HepG2 (cell line): ENCODE measurements at regions not wholly inside any gene's neighbourhood (a gene's known extent, or its start where the extent isn't known, plus 50 kb on each side); places are given as distances from the start of the nearest gene placed in this dataset.

Experiments used
- ATAC-seq: fragments of 200-7000 bp; cut with Tn5 transposase; 3 replicates; pipeline ENCODE4 v1.9.1; 2020; ENCODE audit warnings: mild to moderate bottlenecking, moderate library complexity
- BruUV-seq: library from RNA; stranded (reverse); fragments of 400-500 nt; replicated peaks from 2 replicates; lab custom pipeline; 2021; lab: Mats Ljungman, UMichigan
- CTCF ChIA-PET: fragments of 300-600 bp; formaldehyde crosslinking; extraction: SDS; loops from one replicate; lab custom pipeline; 2021; ENCODE audit warnings: low total read pairs, inconsistent platforms, low intra/inter-chr PET ratio; lab: Yijun Ruan, JAX
- POLR2A ChIA-PET: fragments of 350-600 bp; sonication (Branson Sonifier 250); formaldehyde crosslinking; loops from one replicate; lab custom pipeline; 2020; ENCODE audit warnings: antibody characterized with exemption, inconsistent platforms; lab: Yijun Ruan, JAX
- DNase-seq: peaks from one replicate; pipeline ENCODE4 v3.0.0-alpha.2; 2015; ENCODE audit warnings: low spot score
- FAIRE-seq: peaks from 3 replicates; lab custom pipeline; 2011; peaks lifted over from hg19 to GRCh38; lab: Jason Lieb, UNC
- H2AFZ ChIP-seq: one replicate; pipeline ENCODE4 v1.6.1; 2011; ENCODE audit warnings: low read length, inconsistent platforms
- H3K27ac ChIP-seq: fragments of 300-600 bp; 3 replicates; pipeline ENCODE4 v1.8.0; 2011; ENCODE audit warnings: mixed run types, mild to moderate bottlenecking, mixed read lengths, low read length, inconsistent platforms; ENCODE audit not compliant: insufficient read depth; ENCODE audit errors: extremely low read length
- H3K27me3 ChIP-seq, 2 experiments: fragments of 200-600 bp in 1 of 2; 2 replicates in 1 of 2; 3 replicates in 1 of 2; pipeline versions ENCODE4 v1.6.0 to v1.8.0; 2011; ENCODE audit warnings: low read length in 2 of 2, mild to moderate bottlenecking in 2 of 2, moderate library complexity in 2 of 2, inconsistent platforms in 1 of 2; ENCODE audit not compliant: insufficient read depth in 2 of 2, control insufficient read depth in 1 of 2
- H3K36me3 ChIP-seq, 2 experiments: fragments of 200-600 bp in 1 of 2; replicated peaks in 1 of 2; 2 replicates in 1 of 2; 3 replicates in 1 of 2; pipeline versions ENCODE4 v1.5.1 to v1.8.0; 2011; ENCODE audit warnings: low read length in 2 of 2, inconsistent platforms in 1 of 2; ENCODE audit not compliant: insufficient read depth in 2 of 2, control insufficient read depth in 1 of 2
- H3K4me1 ChIP-seq: 2 replicates; pipeline ENCODE4 v1.5.1; 2012; ENCODE audit warnings: low read length, inconsistent platforms; ENCODE audit not compliant: insufficient read depth
- H3K4me2 ChIP-seq: 2 replicates; pipeline ENCODE4 v1.6.0; 2011; ENCODE audit warnings: low read depth, low read length, inconsistent platforms
- H3K4me3 ChIP-seq, 3 experiments: fragments of 200-600 bp in 1 of 3; sonication (generic), shearing (Covaris generic) in 1 of 3; replicated peaks in 1 of 3; 2 replicates each; pipeline ENCODE4 v1.5.1; 2011 to 2016; ENCODE audit warnings: low read length in 3 of 3, inconsistent platforms in 2 of 3, low read depth in 2 of 3, mild to moderate bottlenecking in 2 of 3, control low read depth in 1 of 3, mixed read lengths in 1 of 3; ENCODE audit not compliant: insufficient read depth in 1 of 3
- H3K79me2 ChIP-seq: one replicate; pipeline ENCODE4 v1.6.1; 2011; ENCODE audit warnings: low read length, inconsistent platforms; ENCODE audit not compliant: insufficient read depth
- H3K9ac ChIP-seq: 2 replicates; pipeline ENCODE4 v1.6.0; 2011; ENCODE audit warnings: mild to moderate bottlenecking, low read depth, low read length, inconsistent platforms; ENCODE audit not compliant: insufficient read depth
- H3K9me3 ChIP-seq: 2 replicates; pipeline ENCODE4 v1.5.1; 2012; ENCODE audit warnings: mild to moderate bottlenecking, low read length
- H4K20me1 ChIP-seq: 2 replicates; pipeline ENCODE4 v1.6.0; 2011; ENCODE audit warnings: inconsistent platforms, mild to moderate bottlenecking, low read length, moderate library complexity; ENCODE audit not compliant: insufficient read depth
- CBX1 ChIP-seq: IDR thresholded peaks from one replicate; pipeline ENCODE4 v1.6.1; 2016; ENCODE audit warnings: antibody characterized with exemption, low read depth
- RARA ChIP-seq: IDR thresholded peaks from 2 replicates; pipeline ENCODE4 v1.6.1; 2016; ENCODE audit warnings: missing genetic modification reagents, missing compliant biosample characterization
- SNRNP70 ChIP-seq: fragments of 200-400 bp; formaldehyde crosslinking; IDR thresholded peaks from 2 replicates; pipeline ENCODE4 v1.6.1; 2017; ENCODE audit warnings: mild to moderate bottlenecking, low read depth, low read length, moderate library complexity
- ZNF749 ChIP-seq: sonication (generic); formaldehyde crosslinking; IDR thresholded peaks from 2 replicates; pipeline ENCODE4 v1.8.0; 2022; ENCODE audit warnings: mild to moderate bottlenecking, missing genetic modification reagents, moderate library complexity, borderline replicate concordance
- whole genome bisulfite sequencing: methylation state at CpG from one replicate; pipeline ENCODE4 v1.1.6; 2017; ENCODE audit warnings: low lambda C conversion rate; 5-methylcytosine and 5-hydroxymethylcytosine counted together
- in situ Hi-C: cut with HindIII; loops from 2 replicates; pipeline ENCODE4 v1.10.0; 2017; ENCODE audit warnings: low pct_unique_long_range_greater_than_20kb; ENCODE audit not compliant: extremely low pct_ligation_motif_present
- intact Hi-C: fragments of 100-400 bp; cut with micrococcal nuclease; formaldehyde crosslinking; loops from one replicate; pipeline ENCODE4 v1.10.0; 2022; ENCODE audit not compliant: unreplicated experiment
- TF ChIP-seq, protein P1 (sequence below): sonication (generic); formaldehyde crosslinking; IDR thresholded peaks from 2 replicates; pipeline ENCODE4 v1.5.1; 2020; ENCODE audit warnings: missing genetic modification reagents, mild to moderate bottlenecking, borderline replicate concordance

DNA sequence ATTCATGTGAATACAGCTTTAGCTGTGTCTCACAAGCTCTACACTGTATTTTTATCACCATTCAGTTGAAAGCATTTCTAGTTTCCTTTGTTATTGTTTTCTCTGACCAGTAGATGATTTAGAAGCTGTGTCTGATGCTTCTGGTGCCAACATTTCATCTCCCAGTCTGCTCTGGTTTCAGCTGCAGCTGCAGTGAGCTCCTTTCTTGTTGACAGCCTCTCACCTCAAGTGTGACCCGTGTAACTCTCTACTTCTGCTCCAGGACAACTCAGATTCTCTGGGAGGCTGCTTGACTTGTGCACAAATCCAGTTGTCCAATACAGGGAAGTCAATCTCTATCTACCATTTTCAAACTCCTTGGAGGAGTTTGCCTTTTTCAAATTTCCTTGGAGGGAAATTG, 504.8 kb downstream of the DIRAS2 start:
- no peak overlapping the region for H3K9ac ChIP-seq
- no peak overlapping the region for H3K4me3 ChIP-seq
- ChIA-PET POLR2A (no interaction called here), CTCF (no interaction called here)
- H3K79me2 ChIP-seq, result no peaks in the 10 kb centered on the region
- no peak for FAIRE-seq
- no peak overlapping the region for H3K4me2 ChIP-seq
- peaks cover 0 to 9% of the 10 kb centered on the region in 2 experiments; a peak in 2 of 5 replicates for H3K27me3 ChIP-seq
- no peak for ATAC-seq
- no peak overlapping the region for H3K27ac ChIP-seq
- H3K9me3 ChIP-seq, result no peaks in the 10 kb centered on the region
- no TSS peak for BruUV-seq
- intact Hi-C loops (no loop called here), in situ Hi-C loops (loop anchor here (25.0 kb wide), 1 partner anchor 624 kb away; no protein-coding TSS in a partner anchor)
- H4K20me1 ChIP-seq, result no peaks in the 10 kb centered on the region
- no peaks in the 10 kb centered on the region for H3K36me3 ChIP-seq
- no peaks in the 10 kb centered on the region for H3K4me1 ChIP-seq
- 6% methylated on average over 1 of the region's 1 CpG for WGBS
- TF ChIP-seq CBX1, result no peak
- no peak for TF ChIP-seq SNRNP70
- DNase-seq, result no peak
- H2AFZ ChIP-seq, result no peak overlapping the region

DNA sequence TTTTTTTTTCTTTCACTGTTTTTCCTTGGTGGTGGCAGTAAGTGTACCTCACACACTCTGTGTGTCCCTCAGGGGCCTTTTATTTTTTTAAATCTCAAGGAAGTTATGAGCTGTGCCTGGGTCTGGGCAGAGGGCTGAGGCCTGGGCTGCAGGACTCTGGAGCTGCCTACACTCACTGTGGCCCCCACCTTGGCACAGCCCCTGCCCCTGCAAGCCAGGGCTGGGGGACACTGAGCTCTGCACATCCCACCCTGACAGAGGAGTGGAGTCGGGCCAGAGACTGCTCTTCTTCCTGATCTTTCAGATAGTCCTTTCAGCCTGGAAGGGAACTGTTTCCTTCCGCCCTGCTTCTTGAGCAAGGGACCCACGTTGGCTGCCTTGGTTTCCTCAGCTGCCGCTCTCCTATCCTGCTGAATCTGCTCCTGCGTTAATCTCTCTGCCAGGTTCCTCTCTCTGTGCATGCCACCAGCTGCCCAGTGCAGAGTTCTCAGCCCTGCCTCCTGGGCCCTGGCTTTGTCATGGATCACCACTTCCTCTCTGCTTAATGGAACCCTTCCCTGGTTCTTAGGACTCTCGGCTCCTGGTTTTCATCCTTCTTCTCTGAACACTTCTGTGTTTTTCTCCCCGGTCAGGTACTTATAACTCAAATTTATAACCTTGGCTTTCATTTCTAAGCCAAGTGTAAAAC, 502.3 kb downstream of the DIRAS2 start:
- Histone ChIP-seq H3K4me3 (no peak overlapping the region), H3K27me3 (peaks cover 0 to 7% of the 10 kb centered on the region in 2 experiments; a peak in 1 of 5 replicates), H3K79me2 (no peaks in the 10 kb centered on the region), H3K9me3 (no peaks in the 10 kb centered on the region), H3K36me3 (no peaks in the 10 kb centered on the region), H3K27ac (no peak overlapping the region), H4K20me1 (no peaks in the 10 kb centered on the region), H3K4me2 (no peak overlapping the region), H3K4me1 (no peaks in the 10 kb centered on the region), H3K9ac (no peak overlapping the region), H2AFZ (no peak overlapping the region)
- 25% methylated on average over 6 of the region's 7 CpGs for WGBS
- ChIA-PET POLR2A (no interaction called here), CTCF (interaction anchor here (3.2 kb wide), 1 partner anchor 730 kb away, joined by 22 read pairs; no protein-coding TSS in a partner anchor)
- FAIRE-seq (no peak), DNase-seq (no peak), ATAC-seq (no peak)
- intact Hi-C loops (no loop called here), in situ Hi-C loops (loop anchor here (5.0 to 25.0 kb wide), 3 partner anchors 77 to 735 kb away; no protein-coding TSS in a partner anchor)
- no TSS peak for BruUV-seq
- no peak for TF ChIP-seq RARA
- TF ChIP-seq, protein P1, sequence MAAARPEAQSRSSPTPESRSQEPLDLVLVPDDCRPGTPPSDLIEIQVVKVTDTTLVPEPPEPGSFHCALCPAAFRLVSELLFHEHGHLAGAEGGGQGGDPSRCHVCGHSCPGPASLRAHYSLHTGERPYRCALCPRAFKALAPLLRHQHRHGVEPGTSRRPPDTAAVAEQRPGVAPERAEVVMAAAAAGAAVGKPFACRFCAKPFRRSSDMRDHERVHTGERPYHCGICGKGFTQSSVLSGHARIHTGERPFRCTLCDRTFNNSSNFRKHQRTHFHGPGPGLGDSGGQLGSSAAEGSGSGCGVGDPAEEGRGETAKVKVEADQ (CRISPR knock-in tag), result no peak
- TF ChIP-seq ZNF749 (CRISPR knock-in tag), result no peak
- TF ChIP-seq, all 625 proteins: peak for 0
